ENCODE measurements at regions not wholly inside any gene's neighbourhood (a gene's known extent, or its start where the extent isn't known, plus 50 kb on each side); places are given as distances from the start of the nearest gene placed in this dataset.
"Not testable (repeated sequence)": the region's sequence is repeated elsewhere in the genome, so short reads cannot be mapped to it uniquely, and the experiment has no call there.

GRCh38 chr10:3666525-3667302 lies 118.3 kb downstream of the KLF6 start:
- DNase-seq: peak; percentile 50
- in situ Hi-C loops (cut with MboI; ENCODE audit: low pct_unique_long_range_greater_than_20kb, low sequenced_read_pairs): no loop called here

- no peak for DNase-seq
- in situ Hi-C loops (cut with MboI; ENCODE audit: low pct_unique_long_range_greater_than_20kb, low sequenced_read_pairs): no loop called here
These were observed 119.6 kb downstream of the KLF6 start for GRCh38 chr10:3665316-3665908.

- in situ Hi-C loops (cut with MboI; ENCODE audit: low pct_unique_long_range_greater_than_20kb, low sequenced_read_pairs): no loop called here
- no peak for DNase-seq
These were observed 122.2 kb downstream of the KLF6 start for GRCh38 chr10:3662775-3663174.

- no peak for DNase-seq
- in situ Hi-C loops (cut with MboI; ENCODE audit: low pct_unique_long_range_greater_than_20kb, low sequenced_read_pairs): no loop called here
These were observed 123.7 kb downstream of the KLF6 start for GRCh38 chr10:3661271-3661670.

GRCh38 chr10:3660753-3661152 lies 124.3 kb downstream of the KLF6 start:
- DNase-seq: no peak
- in situ Hi-C loops (cut with MboI; ENCODE audit: low pct_unique_long_range_greater_than_20kb, low sequenced_read_pairs): no loop called here

GRCh38 chr10:3659203-3659917 lies 125.6 kb downstream of the KLF6 start:
- in situ Hi-C loops (cut with MboI; ENCODE audit: low pct_unique_long_range_greater_than_20kb, low sequenced_read_pairs): no loop called here
- no peak for DNase-seq

- in situ Hi-C loops (cut with MboI; ENCODE audit: low pct_unique_long_range_greater_than_20kb, low sequenced_read_pairs): no loop called here
- DNase-seq: no peak
These were observed 126.2 kb downstream of the KLF6 start for GRCh38 chr10:3658766-3659165.

- in situ Hi-C loops (cut with MboI; ENCODE audit: low pct_unique_long_range_greater_than_20kb, low sequenced_read_pairs): no loop called here
- no peak for DNase-seq
These were observed 128.8 kb downstream of the KLF6 start for GRCh38 chr10:3656214-3656613.

- in situ Hi-C loops (cut with MboI; ENCODE audit: low pct_unique_long_range_greater_than_20kb, low sequenced_read_pairs): no loop called here
- DNase-seq: peak; percentile 44
These were observed 129.5 kb downstream of the KLF6 start for GRCh38 chr10:3655528-3655927.

GRCh38 chr10:3654980-3655379 lies 130.0 kb downstream of the KLF6 start:
- peak; percentile 9 for DNase-seq
- in situ Hi-C loops (cut with MboI; ENCODE audit: low pct_unique_long_range_greater_than_20kb, low sequenced_read_pairs): no loop called here

- in situ Hi-C loops (cut with MboI; ENCODE audit: low pct_unique_long_range_greater_than_20kb, low sequenced_read_pairs): no loop called here
- DNase-seq: no peak
These were observed 130.5 kb downstream of the KLF6 start for GRCh38 chr10:3654496-3654895.

GRCh38 chr10:3653303-3653702 lies 131.7 kb downstream of the KLF6 start:
- in situ Hi-C loops (cut with MboI; ENCODE audit: low pct_unique_long_range_greater_than_20kb, low sequenced_read_pairs); DNase-seq: not testable (repeated sequence)

- no peak for DNase-seq
- in situ Hi-C loops (cut with MboI; ENCODE audit: low pct_unique_long_range_greater_than_20kb, low sequenced_read_pairs): no loop called here
These were observed 132.1 kb downstream of the KLF6 start for GRCh38 chr10:3652886-3653285.

- in situ Hi-C loops (cut with MboI; ENCODE audit: low pct_unique_long_range_greater_than_20kb, low sequenced_read_pairs): no loop called here
These were observed 132.9 kb downstream of the KLF6 start for GRCh38 chr10:3651969-3652653.

GRCh38 chr10:3648576-3648975 lies 136.4 kb downstream of the KLF6 start:
- in situ Hi-C loops (cut with MboI; ENCODE audit: low pct_unique_long_range_greater_than_20kb, low sequenced_read_pairs): no loop called here
- no peak for DNase-seq

More at GRCh38 chr10:3651969-3652653, 132.9 kb downstream of the KLF6 start:
- DNase-seq: no peak

- no peak for DNase-seq
- in situ Hi-C loops (cut with MboI; ENCODE audit: low pct_unique_long_range_greater_than_20kb, low sequenced_read_pairs): no loop called here
These were observed 136.8 kb downstream of the KLF6 start for GRCh38 chr10:3648170-3648569.

GRCh38 chr10:3647074-3647473 lies 137.9 kb downstream of the KLF6 start:
- in situ Hi-C loops (cut with MboI; ENCODE audit: low pct_unique_long_range_greater_than_20kb, low sequenced_read_pairs): no loop called here
- DNase-seq: no peak

GRCh38 chr10:3645406-3645805 lies 139.6 kb downstream of the KLF6 start:
- in situ Hi-C loops (cut with MboI; ENCODE audit: low pct_unique_long_range_greater_than_20kb, low sequenced_read_pairs): no loop called here

GRCh38 chr10:3640816-3641215 lies 144.2 kb downstream of the KLF6 start:
- in situ Hi-C loops (cut with MboI; ENCODE audit: low pct_unique_long_range_greater_than_20kb, low sequenced_read_pairs): no loop called here
- DNase-seq: no peak

More at GRCh38 chr10:3645406-3645805, 139.6 kb downstream of the KLF6 start:
- no peak for DNase-seq

- DNase-seq: no peak
- in situ Hi-C loops (cut with MboI; ENCODE audit: low pct_unique_long_range_greater_than_20kb, low sequenced_read_pairs): no loop called here
These were observed 145.5 kb downstream of the KLF6 start for GRCh38 chr10:3639546-3639945.

All from KBM-7 (cell line).